ENCODE measurements at regions not wholly inside any gene's neighbourhood (a gene's known extent, or its start where the extent isn't known, plus 50 kb on each side); places are given as distances from the start of the nearest gene placed in this dataset.

DNA sequence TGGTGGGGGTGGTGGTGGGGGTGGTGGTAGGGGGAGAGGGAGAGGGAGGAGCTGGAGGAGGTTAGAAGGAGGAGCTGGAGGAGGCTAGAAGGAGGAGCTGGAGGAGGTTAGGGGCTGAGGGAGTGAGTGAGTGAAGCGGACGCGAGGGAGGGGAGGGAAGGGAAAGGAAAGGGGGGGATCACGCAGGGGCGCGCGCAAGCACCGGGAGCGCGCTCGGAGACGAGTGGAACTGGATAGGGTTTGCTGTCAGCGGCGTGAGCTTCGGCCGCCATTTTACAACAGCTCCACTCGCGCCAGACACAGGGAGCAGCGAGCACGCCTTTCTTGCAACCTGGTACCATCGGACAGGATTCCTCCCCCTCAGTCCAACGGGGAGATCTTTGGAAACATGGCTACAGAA is 90.5 kb upstream of the FERMT1 start:
- TF ChIP-seq POLR2A (IDR thresholded peaks at IDR 0.05) (no peak), EP300 (IDR thresholded peaks at IDR 0.05) (no peak)
- TF ChIP-seq, protein P1, sequence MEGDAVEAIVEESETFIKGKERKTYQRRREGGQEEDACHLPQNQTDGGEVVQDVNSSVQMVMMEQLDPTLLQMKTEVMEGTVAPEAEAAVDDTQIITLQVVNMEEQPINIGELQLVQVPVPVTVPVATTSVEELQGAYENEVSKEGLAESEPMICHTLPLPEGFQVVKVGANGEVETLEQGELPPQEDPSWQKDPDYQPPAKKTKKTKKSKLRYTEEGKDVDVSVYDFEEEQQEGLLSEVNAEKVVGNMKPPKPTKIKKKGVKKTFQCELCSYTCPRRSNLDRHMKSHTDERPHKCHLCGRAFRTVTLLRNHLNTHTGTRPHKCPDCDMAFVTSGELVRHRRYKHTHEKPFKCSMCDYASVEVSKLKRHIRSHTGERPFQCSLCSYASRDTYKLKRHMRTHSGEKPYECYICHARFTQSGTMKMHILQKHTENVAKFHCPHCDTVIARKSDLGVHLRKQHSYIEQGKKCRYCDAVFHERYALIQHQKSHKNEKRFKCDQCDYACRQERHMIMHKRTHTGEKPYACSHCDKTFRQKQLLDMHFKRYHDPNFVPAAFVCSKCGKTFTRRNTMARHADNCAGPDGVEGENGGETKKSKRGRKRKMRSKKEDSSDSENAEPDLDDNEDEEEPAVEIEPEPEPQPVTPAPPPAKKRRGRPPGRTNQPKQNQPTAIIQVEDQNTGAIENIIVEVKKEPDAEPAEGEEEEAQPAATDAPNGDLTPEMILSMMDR (IDR thresholded peaks at IDR 0.05): no peak

Data from ovary (tissue), 3 donors.